Keratinocyte (primary cell): ENCODE measurements at regions not wholly inside any gene's neighbourhood (a gene's known extent, or its start where the extent isn't known, plus 50 kb on each side); places are given as distances from the start of the nearest gene placed in this dataset.

Source experiments
- EZH2 ChIP-seq: IDR thresholded peaks from one replicate; pipeline ENCODE4 v1.6.1; 2012; ENCODE audit warnings: inconsistent platforms, mild to moderate bottlenecking, low read length, moderate library complexity
- TF ChIP-seq, protein P1 (sequence below), 3 experiments: IDR thresholded peaks in 1 of 3; conservative IDR thresholded peaks in 1 of 3; optimal IDR thresholded peaks in 1 of 3; 2 replicates in 2 of 3; 3 replicates in 1 of 3; pipeline versions ENCODE3 to v1.5.1; 2011; ENCODE audit warnings: low read length in 3 of 3, mild to moderate bottlenecking in 3 of 3, moderate library complexity in 2 of 3, control low read depth in 1 of 3, inconsistent platforms in 1 of 3; ENCODE audit not compliant: insufficient read depth in 2 of 3; ENCODE audit errors: extremely low read depth in 1 of 3

DNA sequence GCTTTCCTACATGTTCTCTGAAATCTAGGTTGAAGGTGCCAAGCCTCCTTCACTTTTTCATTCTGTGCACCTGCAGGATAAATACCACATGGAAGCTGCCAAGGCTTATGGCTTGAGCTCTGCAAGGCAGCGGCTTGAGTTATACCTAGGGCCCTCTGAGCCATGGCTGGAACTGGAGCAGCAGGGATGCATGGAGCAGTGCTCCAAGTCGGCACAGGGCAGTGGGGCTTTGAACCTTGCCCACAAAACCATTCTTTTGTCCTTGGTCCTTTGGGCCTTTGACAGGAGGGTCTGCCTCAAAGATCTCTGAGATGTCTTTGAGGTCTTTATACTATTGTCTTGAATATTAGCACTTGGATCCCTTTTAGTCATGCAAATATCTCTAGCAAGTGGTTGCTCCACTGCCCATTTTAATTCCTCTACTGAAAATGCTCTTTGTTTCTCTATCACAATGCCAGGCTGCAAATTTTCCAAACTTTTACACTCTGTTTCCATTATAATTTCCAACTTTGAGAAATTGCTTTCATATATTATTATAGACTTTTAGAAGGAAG is 536.2 kb upstream of the KLHL4 start:
- TF ChIP-seq, protein P1, sequence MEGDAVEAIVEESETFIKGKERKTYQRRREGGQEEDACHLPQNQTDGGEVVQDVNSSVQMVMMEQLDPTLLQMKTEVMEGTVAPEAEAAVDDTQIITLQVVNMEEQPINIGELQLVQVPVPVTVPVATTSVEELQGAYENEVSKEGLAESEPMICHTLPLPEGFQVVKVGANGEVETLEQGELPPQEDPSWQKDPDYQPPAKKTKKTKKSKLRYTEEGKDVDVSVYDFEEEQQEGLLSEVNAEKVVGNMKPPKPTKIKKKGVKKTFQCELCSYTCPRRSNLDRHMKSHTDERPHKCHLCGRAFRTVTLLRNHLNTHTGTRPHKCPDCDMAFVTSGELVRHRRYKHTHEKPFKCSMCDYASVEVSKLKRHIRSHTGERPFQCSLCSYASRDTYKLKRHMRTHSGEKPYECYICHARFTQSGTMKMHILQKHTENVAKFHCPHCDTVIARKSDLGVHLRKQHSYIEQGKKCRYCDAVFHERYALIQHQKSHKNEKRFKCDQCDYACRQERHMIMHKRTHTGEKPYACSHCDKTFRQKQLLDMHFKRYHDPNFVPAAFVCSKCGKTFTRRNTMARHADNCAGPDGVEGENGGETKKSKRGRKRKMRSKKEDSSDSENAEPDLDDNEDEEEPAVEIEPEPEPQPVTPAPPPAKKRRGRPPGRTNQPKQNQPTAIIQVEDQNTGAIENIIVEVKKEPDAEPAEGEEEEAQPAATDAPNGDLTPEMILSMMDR (optimal IDR thresholded peaks at IDR 0.05 in 1 of 3, IDR thresholded peaks at IDR 0.05 in 1 of 3, conservative IDR thresholded peaks at IDR 0.05 in 1 of 3; ENCODE audit: extremely low read depth in 1 of 3, insufficient read depth in 2 of 3, low read length in 3 of 3): no peak
- no peak for TF ChIP-seq EZH2
